Liver (tissue), 8 donors: ENCODE measurements at regions not wholly inside any gene's neighbourhood (a gene's known extent, or its start where the extent isn't known, plus 50 kb on each side); places are given as distances from the start of the nearest gene placed in this dataset.

Source experiments
- DNase-seq: peaks from one replicate; pipeline ENCODE4 v3.0.0-alpha.2; 2017; ENCODE audit warnings: low spot score
- H3K27ac ChIP-seq, 2 donors: one replicate each; pipeline ENCODE4 v1.7.0; 2013; ENCODE audit warnings: inconsistent platforms in 2 of 2, low read length in 2 of 2, control low read depth in 1 of 2, low read depth in 1 of 2, mild to moderate bottlenecking in 1 of 2
- H3K27me3 ChIP-seq, 4 donors: one replicate each; pipeline versions ENCODE4 v1.6.1 to v1.7.0; 2013; ENCODE audit warnings: low read length in 3 of 4, inconsistent platforms in 1 of 4, mild to moderate bottlenecking in 1 of 4, moderate library complexity in 1 of 4; ENCODE audit not compliant: control insufficient read depth in 4 of 4, insufficient read depth in 4 of 4
- H3K36me3 ChIP-seq, 4 donors: one replicate each; pipeline versions ENCODE4 v1.6.1 to v1.7.0; 2013; ENCODE audit warnings: low read length in 3 of 4, mild to moderate bottlenecking in 3 of 4, low read depth in 1 of 4, moderate library complexity in 1 of 4; ENCODE audit not compliant: control insufficient read depth in 4 of 4, insufficient read depth in 3 of 4
- H3K4me1 ChIP-seq, 4 donors: one replicate each; pipeline versions ENCODE4 v1.6.1 to v1.7.0; 2013; ENCODE audit warnings: low read length in 3 of 4, mild to moderate bottlenecking in 3 of 4, moderate library complexity in 1 of 4; ENCODE audit not compliant: control insufficient read depth in 4 of 4, insufficient read depth in 4 of 4
- H3K4me3 ChIP-seq, 3 donors: one replicate each; pipeline versions ENCODE4 v1.6.1 to v1.7.0; 2013; ENCODE audit warnings: low read length in 3 of 3, control low read depth in 1 of 3, low read depth in 1 of 3, mild to moderate bottlenecking in 1 of 3
- H3K9ac ChIP-seq, 2 donors: one replicate each; pipeline ENCODE4 v1.7.0; 2013; ENCODE audit warnings: low read length in 2 of 2, mild to moderate bottlenecking in 2 of 2, moderate library complexity in 2 of 2, control low read depth in 1 of 2, low read depth in 1 of 2
- H3K9me3 ChIP-seq, 4 donors: one replicate each; pipeline versions ENCODE4 v1.6.1 to v1.7.0; 2013; ENCODE audit warnings: low read length in 3 of 4; ENCODE audit not compliant: control insufficient read depth in 4 of 4
- ATF3 ChIP-seq: IDR thresholded peaks from 2 replicates; pipeline ENCODE4 v1.6.1; 2016; ENCODE audit warnings: antibody characterized with exemption
- CTCF ChIP-seq: fragments of 150-350 bp; IDR thresholded peaks from 2 replicates; pipeline ENCODE4 v1.5.1; 2017; ENCODE audit warnings: improper control_type of control experiment, low read depth, low read length; ENCODE audit not compliant: missing input control
- FOXA2 ChIP-seq: IDR thresholded peaks from 2 replicates; pipeline ENCODE4 v1.6.1; 2016; ENCODE audit warnings: antibody characterized with exemption
- GABPA ChIP-seq, 2 donors: IDR thresholded peaks in 1 of 2; conservative IDR thresholded peaks in 1 of 2; 2 replicates each; pipeline ENCODE4 v1.6.1; 2016; ENCODE audit warnings: antibody characterized with exemption in 2 of 2, mild to moderate bottlenecking in 1 of 2, moderate library complexity in 1 of 2
- HNF4A ChIP-seq, 2 donors: conservative IDR thresholded peaks; 2 replicates each; pipeline ENCODE4 v1.6.1; 2016; ENCODE audit warnings: antibody characterized with exemption in 2 of 2, mild to moderate bottlenecking in 2 of 2
- NR2F2 ChIP-seq: IDR thresholded peaks from 2 replicates; pipeline ENCODE4 v1.6.1; 2016; ENCODE audit warnings: antibody characterized with exemption
- RAD21 ChIP-seq, 2 donors: IDR thresholded peaks; 2 replicates each; pipeline ENCODE4 v1.6.1; 2016; ENCODE audit warnings: antibody characterized with exemption in 2 of 2, mild to moderate bottlenecking in 2 of 2
- REST ChIP-seq: IDR thresholded peaks from 2 replicates; pipeline ENCODE4 v1.6.1; 2016; ENCODE audit warnings: antibody characterized with exemption, mild to moderate bottlenecking
- RXRA ChIP-seq, 2 donors: IDR thresholded peaks; 2 replicates each; pipeline ENCODE4 v1.6.1; 2017 to 2018; ENCODE audit warnings: antibody characterized with exemption in 2 of 2, mild to moderate bottlenecking in 1 of 2
- TAF1 ChIP-seq: conservative IDR thresholded peaks from 2 replicates; pipeline ENCODE4 v1.6.1; 2016; ENCODE audit warnings: antibody characterized with exemption, mild to moderate bottlenecking
- ZBTB33 ChIP-seq: IDR thresholded peaks from 2 replicates; pipeline ENCODE4 v1.6.1; 2016; ENCODE audit warnings: antibody characterized with exemption
- WGBS: extraction: QIAGEN DNeasy Blood & Tissue Kit; methylation state at CpG from one replicate; pipeline ENCODE4 v1.1.7; 2013; 5-methylcytosine and 5-hydroxymethylcytosine counted together
- donor health status: healthy.
- donor health status: healthy.
- donor health status: healthy.
- donor health status: healthy.
- donor health status: healthy.

GRCh38 chr16:62711797-62712196 lies 675.6 kb upstream of the CDH8 start:
- no peak for DNase-seq
- Histone ChIP-seq H3K9ac (no peak overlapping the region), H3K4me1 (no peaks in the 10 kb centered on the region), H3K4me3 (no peak overlapping the region), H3K27me3 (no peaks in the 10 kb centered on the region), H3K9me3 (no peaks in the 10 kb centered on the region), H3K27ac (no peak overlapping the region), H3K36me3 (no peaks in the 10 kb centered on the region)
- TF ChIP-seq RAD21 (IDR thresholded peaks at IDR 0.05) = no peak
- WGBS = 77% methylated on average over 8 of the region's 8 CpGs

GRCh38 chr16:62709794-62710193 lies 673.6 kb upstream of the CDH8 start:
- Histone ChIP-seq H3K9ac (no peak overlapping the region), H3K9me3 (no peaks in the 10 kb centered on the region), H3K27me3 (peaks cover 0 to 4% (median 0%) of the 10 kb centered on the region in 4 donors), H3K27ac (no peak overlapping the region), H3K4me3 (no peak overlapping the region), H3K4me1 (no peaks in the 10 kb centered on the region), H3K36me3 (no peaks in the 10 kb centered on the region)
- TF ChIP-seq RXRA (IDR thresholded peaks at IDR 0.05) (no peak), GABPA (IDR thresholded peaks at IDR 0.05 in 1 of 2, conservative IDR thresholded peaks at IDR 0.05 in 1 of 2) (no peak), HNF4A (conservative IDR thresholded peaks at IDR 0.05) (no peak)
- no peak for DNase-seq
- WGBS = 77% methylated on average over 8 of the region's 8 CpGs

- no peak overlapping the region for H3K4me3 ChIP-seq
- no peaks in the 10 kb centered on the region for H3K9me3 ChIP-seq
- TF ChIP-seq TAF1 = no peak
- TF ChIP-seq REST = no peak
- no peak for TF ChIP-seq RXRA (IDR thresholded peaks at IDR 0.05)
- TF ChIP-seq RAD21 (IDR thresholded peaks at IDR 0.05) = no peak
- no peak for TF ChIP-seq ZBTB33
- TF ChIP-seq FOXA2 = no peak
- TF ChIP-seq NR2F2 = no peak
- TF ChIP-seq HNF4A (conservative IDR thresholded peaks at IDR 0.05) = no peak
- no peak for TF ChIP-seq CTCF
- TF ChIP-seq GABPA (IDR thresholded peaks at IDR 0.05 in 1 of 2, conservative IDR thresholded peaks at IDR 0.05 in 1 of 2) = no peak
- no peak for TF ChIP-seq ATF3
- H3K9ac ChIP-seq = no peak overlapping the region
- H3K27me3 ChIP-seq = peaks cover 0 to 2% (median under 1%) of the 10 kb centered on the region in 4 donors
- H3K4me1 ChIP-seq = no peaks in the 10 kb centered on the region
- no peak for DNase-seq
- no peaks in the 10 kb centered on the region for H3K36me3 ChIP-seq
- 74% methylated on average over 3 of the region's 3 CpGs for WGBS
- H3K27ac ChIP-seq = no peak overlapping the region
These were observed 665.2 kb upstream of the CDH8 start for GRCh38 chr16:62701426-62701825.
